ENCODE measurements at regions not wholly inside any gene's neighbourhood (a gene's known extent, or its start where the extent isn't known, plus 50 kb on each side); places are given as distances from the start of the nearest gene placed in this dataset.
"Not testable (repeated sequence)": the region's sequence is repeated elsewhere in the genome, so short reads cannot be mapped to it uniquely, and the experiment has no call there.

DNA sequence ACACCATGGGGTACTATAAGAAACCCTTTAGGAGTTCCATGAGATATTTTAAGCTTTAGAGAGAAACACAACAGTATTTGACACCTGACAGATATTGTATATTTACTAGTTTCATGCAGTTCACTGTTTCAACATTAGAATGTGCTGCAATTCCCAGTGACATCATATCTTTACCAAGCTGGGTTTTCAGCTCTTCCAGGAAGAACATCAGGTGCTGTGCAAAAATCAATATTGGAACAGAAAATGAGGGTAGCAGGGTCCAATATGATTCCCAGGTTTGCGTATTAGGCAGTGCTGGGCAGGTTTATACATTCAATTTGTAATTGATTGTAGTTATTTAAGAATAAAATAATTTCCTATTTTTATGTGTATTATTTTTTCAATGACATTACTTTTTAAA, 500.0 kb upstream of the EPHA7 start:
- DNase-seq: no peak

DNA sequence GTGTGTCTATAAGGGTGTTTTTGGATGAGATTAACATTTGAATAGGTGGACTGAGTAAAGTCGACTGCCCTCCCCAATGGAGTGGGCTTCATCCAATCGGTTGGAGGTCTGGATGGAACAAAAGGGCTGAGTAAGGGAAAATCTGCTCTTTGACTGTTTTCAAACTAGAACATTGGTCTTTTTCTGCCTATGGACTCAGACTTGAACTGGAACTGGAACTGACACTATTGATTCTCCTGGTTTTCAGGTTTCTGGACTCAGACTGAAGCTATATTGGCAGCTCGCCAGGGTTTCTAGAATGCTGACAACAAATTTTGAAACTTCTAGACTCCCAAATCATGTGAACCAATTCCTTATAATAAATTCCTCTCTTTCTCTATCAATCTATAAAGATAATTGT, 498.9 kb upstream of the EPHA7 start:
- DNase-seq: no peak

GRCh38 chr6:93917216-93917615, 497.9 kb upstream of the EPHA7 start:
- DNase-seq: no peak

- DNase-seq: no peak
These were observed 497.4 kb upstream of the EPHA7 start for GRCh38 chr6:93916716-93917115.

DNA sequence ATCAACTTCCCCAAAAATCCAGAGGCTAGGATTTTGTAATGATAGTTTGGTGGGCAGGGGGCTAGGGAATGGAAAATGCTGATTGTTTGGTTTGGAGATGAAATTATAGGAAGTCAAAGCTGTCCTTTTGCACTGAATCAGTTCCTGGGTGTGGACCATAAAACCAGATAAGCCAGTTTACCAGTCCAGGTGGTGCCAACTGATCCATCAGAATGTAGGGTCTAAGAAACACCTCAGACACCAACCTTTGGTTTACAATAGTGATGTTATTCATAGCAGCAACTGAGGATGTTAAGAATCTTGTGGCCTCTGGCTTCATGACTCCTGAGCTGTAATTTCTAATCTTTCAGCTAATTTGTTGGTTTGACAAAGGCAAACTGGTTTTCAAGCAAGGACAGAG, 496.6 kb upstream of the EPHA7 start:
- no peak for DNase-seq

- no peak for DNase-seq
These were observed 483.2 kb upstream of the EPHA7 start for GRCh38 chr6:93902517-93902916.

DNA sequence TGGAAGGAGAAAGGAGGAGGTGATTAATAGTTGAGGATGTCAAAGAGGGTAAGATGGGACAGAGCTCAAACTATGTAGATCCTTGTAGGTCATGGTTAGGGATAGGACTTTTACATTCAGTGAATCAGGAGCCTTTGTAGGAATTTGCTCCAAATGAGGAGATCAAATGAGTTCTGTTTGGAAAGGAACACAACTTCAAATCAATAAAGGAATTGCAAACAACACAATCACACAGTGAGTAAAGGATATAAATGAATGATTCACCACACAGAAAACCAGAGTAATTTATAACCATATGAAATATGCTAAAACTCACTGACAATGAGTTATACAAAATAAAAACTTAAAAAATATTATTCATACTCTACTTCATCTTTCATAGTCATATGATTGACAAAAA, 480.8 kb upstream of the EPHA7 start:
- no peak for DNase-seq

- DNase-seq: no peak
These were observed 476.7 kb upstream of the EPHA7 start for GRCh38 chr6:93896081-93896480.

GRCh38 chr6:93894521-93894920, 475.2 kb upstream of the EPHA7 start:
- no peak for DNase-seq

DNA sequence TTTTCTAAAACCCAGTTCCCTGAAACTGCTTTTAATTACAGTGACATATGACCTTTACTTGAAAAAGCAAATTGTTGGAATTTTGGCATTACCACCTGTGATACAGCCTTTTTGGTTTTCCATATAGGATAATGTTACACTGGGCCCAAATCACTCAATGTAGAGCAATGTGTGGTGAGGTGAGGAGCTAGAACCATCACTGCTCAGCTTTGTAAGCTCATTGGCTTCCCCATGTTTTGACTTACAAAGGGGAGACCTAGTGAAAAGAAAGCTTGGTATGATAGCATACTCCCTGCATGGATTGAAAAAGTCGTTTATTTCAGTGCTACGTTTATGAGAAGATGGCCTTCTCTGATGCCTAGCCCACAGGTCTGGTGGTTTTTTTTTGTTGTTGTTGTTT, 470.4 kb upstream of the EPHA7 start:
- DNase-seq: no peak

GRCh38 chr6:93886416-93886815, 467.1 kb upstream of the EPHA7 start:
- DNase-seq: no peak

- no peak for DNase-seq
These were observed 440.6 kb upstream of the EPHA7 start for GRCh38 chr6:93859971-93860370.

- no peak for DNase-seq
These were observed 438.9 kb upstream of the EPHA7 start for GRCh38 chr6:93858213-93858612.

DNA sequence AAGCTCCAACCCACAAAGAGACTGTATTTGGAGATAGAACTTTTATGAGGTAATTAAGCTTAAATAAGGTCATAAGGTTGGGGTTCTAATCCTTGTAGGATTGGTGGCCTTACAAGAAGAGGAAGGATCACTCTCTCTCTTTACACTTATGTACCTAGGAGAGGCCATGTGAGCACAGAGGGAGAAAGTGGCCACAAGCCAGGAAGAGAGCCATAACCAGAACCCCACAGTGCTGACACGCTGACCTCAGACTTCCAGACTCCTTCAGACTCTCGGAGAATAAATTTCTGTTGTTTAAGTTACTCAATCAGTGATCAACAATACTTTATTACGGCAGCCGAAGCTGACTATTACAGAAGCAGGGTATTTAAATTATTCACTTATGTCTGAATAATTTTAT, 430.5 kb upstream of the EPHA7 start:
- DNase-seq: no peak

GRCh38 chr6:93848031-93848742, 428.8 kb upstream of the EPHA7 start:
- DNase-seq: no peak

DNA sequence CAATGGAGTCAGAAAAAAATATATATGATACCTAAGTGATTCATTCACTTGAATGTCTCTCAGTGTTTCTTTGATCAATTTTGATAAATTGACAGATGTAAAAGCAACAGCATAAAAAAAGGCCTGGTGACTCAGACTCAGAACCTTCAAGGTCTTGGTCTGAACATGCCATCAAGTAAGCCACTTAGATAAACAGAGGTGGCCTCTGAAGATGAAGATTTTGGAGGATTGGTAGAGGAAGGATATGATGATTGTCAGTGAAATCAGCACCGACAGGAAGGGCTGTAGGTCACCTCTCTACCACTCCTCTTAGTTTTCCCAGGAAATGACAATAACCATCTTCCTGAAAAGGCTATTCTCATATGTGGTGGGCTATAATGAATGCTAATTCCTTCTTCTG, 422.8 kb upstream of the EPHA7 start:
- no peak for DNase-seq

DNA sequence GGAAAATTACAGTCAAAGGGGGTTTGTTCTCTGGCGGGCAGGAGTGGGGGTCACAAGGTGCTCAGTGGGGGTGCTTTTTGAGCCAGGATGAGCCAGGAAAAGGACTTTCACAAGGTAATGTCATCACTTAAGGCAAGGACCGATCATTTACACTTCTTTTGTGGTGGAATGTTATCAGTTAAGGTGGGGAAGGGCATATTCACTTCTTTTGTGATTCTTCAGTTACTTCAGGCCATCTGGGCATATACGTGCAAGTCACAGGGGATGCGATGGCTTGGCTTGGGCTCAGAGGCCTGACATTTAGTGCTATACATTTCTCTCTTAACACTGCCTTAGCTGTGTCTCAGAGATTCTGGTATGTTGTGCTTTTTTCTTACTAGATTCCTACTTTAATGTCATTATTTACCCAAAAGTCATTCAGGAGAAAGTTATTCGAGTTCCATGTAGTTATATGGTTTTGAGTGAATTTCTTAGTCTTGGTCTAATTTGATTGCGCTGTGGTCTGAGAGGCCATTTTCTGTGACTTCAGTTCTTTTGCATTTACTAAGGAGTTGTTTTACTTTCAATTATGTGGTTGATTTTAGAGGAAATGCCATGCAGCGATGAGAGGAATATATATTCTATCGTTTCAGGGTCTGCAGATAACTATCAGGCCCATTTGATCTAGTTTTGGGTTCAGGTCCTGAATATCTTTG, 416.2 kb upstream of the EPHA7 start:
- DNase-seq: not testable (repeated sequence)

DNA sequence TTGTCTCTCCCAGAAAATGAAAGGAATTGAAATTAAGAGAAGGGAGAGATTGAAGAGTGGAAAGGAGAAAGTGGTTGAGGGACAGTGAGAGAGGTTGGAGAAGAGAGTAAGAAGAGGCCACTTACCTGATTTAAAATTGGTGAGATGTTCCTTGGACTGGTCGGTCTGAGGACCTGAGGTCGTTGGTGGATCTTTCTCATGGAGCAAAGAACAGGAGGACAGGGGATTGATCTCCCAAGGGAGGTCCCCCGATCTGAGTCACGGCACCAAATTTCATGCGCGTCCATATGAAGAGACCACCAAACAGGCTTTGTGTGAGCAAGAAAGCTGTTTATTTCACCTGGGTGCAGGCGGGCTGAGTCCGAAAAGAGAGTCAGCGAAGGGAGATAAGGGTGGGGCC, 415.7 kb upstream of the EPHA7 start:
- not testable (repeated sequence) for DNase-seq

- DNase-seq: not testable (repeated sequence)
These were observed 414.0 kb upstream of the EPHA7 start for GRCh38 chr6:93833326-93833725.

DNA sequence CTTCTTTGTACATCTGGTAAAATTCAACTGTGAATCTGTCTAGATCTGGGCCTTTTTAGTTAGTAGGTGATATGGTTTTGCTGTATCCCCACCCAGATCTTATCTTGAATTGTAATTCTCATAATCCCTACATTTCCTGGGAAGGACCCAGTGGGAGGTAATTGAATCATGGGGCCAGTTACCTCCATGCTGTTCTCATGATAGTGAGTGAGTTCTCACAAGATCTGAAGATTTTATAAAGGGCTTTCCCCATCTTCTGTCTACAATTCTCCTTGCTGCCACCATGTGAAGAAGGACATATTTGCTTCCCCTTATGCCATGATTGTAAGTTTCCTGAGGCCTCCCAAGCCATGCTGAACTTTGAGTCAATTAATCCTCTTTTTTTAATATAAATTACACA, 410.4 kb upstream of the EPHA7 start:
- DNase-seq: not testable (repeated sequence)

GRCh38 chr6:93829009-93829408, 409.6 kb upstream of the EPHA7 start:
- no peak for DNase-seq

DNA sequence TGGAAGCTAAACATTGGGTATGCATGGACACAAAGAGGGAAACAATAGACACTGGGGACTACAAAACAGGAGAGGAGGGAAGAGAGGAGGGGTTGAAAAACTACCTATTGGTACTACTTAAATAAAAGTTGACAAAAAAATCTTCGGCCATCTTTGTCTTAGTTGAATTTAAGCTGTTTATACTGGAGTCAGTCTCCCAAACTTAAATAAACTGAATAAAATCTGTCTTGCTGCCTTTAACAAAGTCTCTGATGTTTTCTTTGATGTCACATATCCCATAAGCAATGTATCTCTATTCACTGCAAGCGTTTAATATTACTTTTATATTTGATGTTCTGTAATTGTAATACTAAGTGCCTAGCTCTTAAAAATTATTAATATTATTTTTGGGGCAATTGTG, 409.2 kb upstream of the EPHA7 start:
- DNase-seq: no peak

DNA sequence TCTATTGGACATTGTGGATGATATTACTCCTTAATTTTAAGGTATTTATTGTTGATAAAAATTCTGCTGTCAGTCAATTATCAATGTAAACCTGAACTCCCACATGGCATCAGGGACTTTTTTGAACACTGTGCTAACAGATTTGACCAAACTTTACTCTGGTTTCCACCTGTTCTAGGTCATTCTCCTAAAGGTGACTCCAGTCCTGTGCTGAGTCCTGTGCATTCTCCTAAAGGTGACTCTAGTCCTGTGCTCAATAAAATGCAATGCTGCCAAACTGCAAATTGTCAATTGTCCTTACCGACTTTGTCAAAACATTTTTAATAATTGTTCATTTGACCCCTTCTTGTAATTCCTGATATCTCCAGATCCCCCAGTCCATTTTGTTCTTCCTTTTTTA, 408.4 kb upstream of the EPHA7 start:
- DNase-seq: no peak

GRCh38 chr6:93825950-93826349, 406.6 kb upstream of the EPHA7 start:
- DNase-seq: no peak

DNA sequence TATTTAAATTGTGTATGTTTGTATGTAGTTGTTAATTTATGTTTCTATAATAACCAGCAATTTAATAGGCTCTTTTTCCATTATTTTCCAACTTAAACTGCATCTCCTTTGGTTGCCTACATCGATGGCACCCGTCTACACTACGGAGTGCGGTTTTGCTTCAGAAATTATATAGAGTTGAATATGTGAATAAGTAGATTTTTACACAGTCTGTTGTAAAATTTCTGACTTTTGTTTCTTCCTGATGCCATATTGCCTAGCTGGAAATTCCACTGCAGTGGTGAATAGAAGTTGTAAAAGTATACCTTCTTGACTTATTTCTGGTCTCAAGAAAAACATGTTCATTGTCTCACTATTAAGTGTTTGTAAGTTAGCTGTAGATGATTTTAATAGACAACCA, 404.1 kb upstream of the EPHA7 start:
- DNase-seq: no peak
